ENCODE measurements at regions not wholly inside any gene's neighbourhood (a gene's known extent, or its start where the extent isn't known, plus 50 kb on each side); places are given as distances from the start of the nearest gene placed in this dataset.

DNA sequence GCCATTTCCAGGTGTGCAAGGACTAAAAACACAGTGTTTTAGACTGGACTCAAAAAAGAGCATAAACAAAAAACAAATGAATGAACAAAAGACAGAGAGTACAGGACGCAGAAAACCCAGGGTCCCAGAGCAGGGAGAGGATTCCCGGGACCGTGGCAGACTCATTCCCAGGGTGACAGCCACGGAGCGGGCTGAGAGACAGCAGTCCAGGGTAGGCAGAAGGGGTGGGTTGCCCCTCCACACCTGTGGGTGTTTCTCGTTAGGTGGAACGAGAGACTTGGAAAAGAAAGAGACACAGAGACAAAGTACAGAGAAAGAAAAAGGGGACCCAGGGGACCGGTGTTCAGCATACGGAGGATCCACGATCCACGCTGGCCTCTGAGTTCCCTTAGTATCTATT lies 273.4 kb downstream of the EIPR1 start:
- Histone ChIP-seq H3K4me3 (ENCODE audit: low read depth, low read length, poor library complexity, severe bottlenecking) (no peak overlapping the region), H3K27ac (ENCODE audit: low read depth, low read length, poor library complexity, severe bottlenecking) (no peak overlapping the region), H3F3A (ENCODE audit: insufficient read depth, low read length) (no peaks in the 10 kb centered on the region; the same call in 1 of the 2 replicates), H4K20me1 (ENCODE audit: insufficient read depth, low read length) (no peaks in the 10 kb centered on the region), H3K4me2 (ENCODE audit: low read length) (no peak overlapping the region), H3K9me2 (ENCODE audit: low read depth, low read length) (no peaks in the 10 kb centered on the region), H3K79me2 (ENCODE audit: insufficient read depth, low read length) (no peaks in the 10 kb centered on the region), H3K9me3 (ENCODE audit: low read length) (no peaks in the 10 kb centered on the region), H3K4me1 (ENCODE audit: insufficient read depth, low read length, severe bottlenecking) (peaks cover 15% of the 10 kb centered on the region), H2AFZ (ENCODE audit: low read length) (no peak overlapping the region), H3K27me3 (ENCODE audit: insufficient read depth, low read length) (no peaks in the 10 kb centered on the region), H3K9ac (ENCODE audit: low read length) (no peak overlapping the region), H3K36me3 (ENCODE audit: insufficient read depth, low read length) (no peaks in the 10 kb centered on the region)
- TF ChIP-seq, protein P1, sequence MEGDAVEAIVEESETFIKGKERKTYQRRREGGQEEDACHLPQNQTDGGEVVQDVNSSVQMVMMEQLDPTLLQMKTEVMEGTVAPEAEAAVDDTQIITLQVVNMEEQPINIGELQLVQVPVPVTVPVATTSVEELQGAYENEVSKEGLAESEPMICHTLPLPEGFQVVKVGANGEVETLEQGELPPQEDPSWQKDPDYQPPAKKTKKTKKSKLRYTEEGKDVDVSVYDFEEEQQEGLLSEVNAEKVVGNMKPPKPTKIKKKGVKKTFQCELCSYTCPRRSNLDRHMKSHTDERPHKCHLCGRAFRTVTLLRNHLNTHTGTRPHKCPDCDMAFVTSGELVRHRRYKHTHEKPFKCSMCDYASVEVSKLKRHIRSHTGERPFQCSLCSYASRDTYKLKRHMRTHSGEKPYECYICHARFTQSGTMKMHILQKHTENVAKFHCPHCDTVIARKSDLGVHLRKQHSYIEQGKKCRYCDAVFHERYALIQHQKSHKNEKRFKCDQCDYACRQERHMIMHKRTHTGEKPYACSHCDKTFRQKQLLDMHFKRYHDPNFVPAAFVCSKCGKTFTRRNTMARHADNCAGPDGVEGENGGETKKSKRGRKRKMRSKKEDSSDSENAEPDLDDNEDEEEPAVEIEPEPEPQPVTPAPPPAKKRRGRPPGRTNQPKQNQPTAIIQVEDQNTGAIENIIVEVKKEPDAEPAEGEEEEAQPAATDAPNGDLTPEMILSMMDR (IDR thresholded peaks at IDR 0.05; ENCODE audit: low read length): no peak

DNA sequence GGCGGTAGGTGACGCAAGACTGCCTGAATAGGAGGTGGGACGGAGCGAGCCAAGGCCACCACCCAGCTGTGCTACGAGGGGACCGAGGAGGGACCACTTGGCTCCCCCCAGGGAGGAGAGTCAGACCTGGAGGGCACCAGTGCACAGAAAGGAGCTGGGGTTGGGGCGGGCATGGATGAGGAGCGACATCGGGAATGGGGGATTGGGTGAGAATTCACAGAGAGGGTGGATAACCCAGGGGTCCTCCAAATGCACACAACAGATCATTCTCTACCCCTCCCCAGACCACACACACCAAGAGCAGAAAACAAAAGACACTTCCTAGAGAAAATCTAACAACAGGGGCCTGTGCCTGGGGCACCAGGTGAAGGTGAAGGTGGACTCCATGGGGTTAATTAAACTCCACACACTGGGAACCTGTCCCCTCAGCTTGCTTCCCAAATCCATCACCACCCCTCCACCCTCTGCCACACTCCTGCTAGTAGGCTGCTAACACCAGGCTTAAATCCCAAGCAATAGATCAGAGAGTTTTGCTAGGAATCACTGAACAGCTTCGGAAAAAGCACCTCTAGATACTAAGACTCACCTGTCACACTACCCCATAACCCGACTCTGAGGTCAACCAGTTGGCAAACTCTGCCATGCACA lies 274.6 kb downstream of the EIPR1 start:
- no peaks in the 10 kb centered on the region for H3K27me3 ChIP-seq (ENCODE audit: insufficient read depth, low read length)
- no peak overlapping the region for H3K4me3 ChIP-seq (ENCODE audit: low read depth, low read length, poor library complexity, severe bottlenecking)
- H3K9me3 ChIP-seq (ENCODE audit: low read length): no peaks in the 10 kb centered on the region
- no peak overlapping the region for H3K27ac ChIP-seq (ENCODE audit: low read depth, low read length, poor library complexity, severe bottlenecking)
- H3K9ac ChIP-seq (ENCODE audit: low read length): no peak overlapping the region
- TF ChIP-seq EZH2 (IDR thresholded peaks at IDR 0.05; ENCODE audit: borderline replicate concordance, low read length): no peak
- TF ChIP-seq, protein P1 (IDR thresholded peaks at IDR 0.05; ENCODE audit: low read length): no peak
- no peaks in the 10 kb centered on the region; the same call in 1 of the 2 replicates for H3F3A ChIP-seq (ENCODE audit: insufficient read depth, low read length)
- no peak overlapping the region for H3K4me2 ChIP-seq (ENCODE audit: low read length)
- peaks cover 15% of the 10 kb centered on the region for H3K4me1 ChIP-seq (ENCODE audit: insufficient read depth, low read length, severe bottlenecking)
- no peaks in the 10 kb centered on the region for H3K9me2 ChIP-seq (ENCODE audit: low read depth, low read length)
- H3K36me3 ChIP-seq (ENCODE audit: insufficient read depth, low read length): no peaks in the 10 kb centered on the region
- H2AFZ ChIP-seq (ENCODE audit: low read length): no peak overlapping the region
- H3K79me2 ChIP-seq (ENCODE audit: insufficient read depth, low read length): no peaks in the 10 kb centered on the region
- H4K20me1 ChIP-seq (ENCODE audit: insufficient read depth, low read length): no peaks in the 10 kb centered on the region

DNA sequence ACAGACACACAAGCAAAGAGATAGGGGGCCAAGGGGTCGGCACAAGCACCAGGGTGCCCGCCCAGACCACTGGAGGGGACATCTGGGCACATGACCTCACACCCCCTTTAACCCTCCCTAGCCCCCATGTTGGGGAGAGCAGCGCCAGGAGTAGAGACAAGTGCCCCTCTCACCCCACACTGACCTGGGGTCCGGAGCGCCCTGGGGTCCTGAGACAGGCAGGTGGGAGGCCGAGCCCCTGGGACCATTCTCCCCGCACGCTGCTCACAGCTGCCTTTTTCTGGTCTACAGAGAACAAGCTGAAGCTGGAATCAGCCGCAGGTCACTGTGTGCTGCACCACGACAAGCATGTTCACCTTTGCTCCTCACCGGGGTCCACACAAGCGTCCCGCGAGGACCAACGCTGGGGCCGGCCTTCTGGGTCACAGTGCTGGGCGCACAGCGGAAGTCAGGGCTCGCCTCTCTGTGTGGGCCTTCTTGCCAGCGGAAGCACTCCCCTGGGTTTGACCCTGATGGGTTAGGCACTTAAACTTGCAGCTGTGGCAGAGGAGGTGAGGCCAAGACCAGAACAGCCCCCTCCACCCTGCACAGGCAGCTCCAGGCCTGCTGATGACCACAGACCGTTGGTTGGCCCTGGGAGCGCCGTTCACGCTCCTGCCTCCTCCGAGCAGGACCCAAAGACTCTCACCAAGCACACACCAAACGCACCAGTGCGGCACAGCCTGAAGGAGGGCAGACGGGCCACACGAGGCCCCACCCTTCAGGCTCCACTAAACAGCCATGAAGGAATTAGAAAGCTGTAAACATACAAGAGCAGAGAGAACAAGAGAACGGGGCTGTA lies 275.3 kb downstream of the EIPR1 start:
- no peaks in the 10 kb centered on the region for H3K9me2 ChIP-seq (ENCODE audit: low read depth, low read length)
- H3K4me1 ChIP-seq (ENCODE audit: insufficient read depth, low read length, severe bottlenecking): peaks cover 15% of the 10 kb centered on the region
- no peaks in the 10 kb centered on the region for H4K20me1 ChIP-seq (ENCODE audit: insufficient read depth, low read length)
- H3K27ac ChIP-seq (ENCODE audit: low read depth, low read length, poor library complexity, severe bottlenecking): no peak overlapping the region
- no peak overlapping the region for H3K4me2 ChIP-seq (ENCODE audit: low read length)
- no peak overlapping the region for H2AFZ ChIP-seq (ENCODE audit: low read length)
- H3K36me3 ChIP-seq (ENCODE audit: insufficient read depth, low read length): no peaks in the 10 kb centered on the region
- no peaks in the 10 kb centered on the region; the same call in 1 of the 2 replicates for H3F3A ChIP-seq (ENCODE audit: insufficient read depth, low read length)
- TF ChIP-seq EZH2 (IDR thresholded peaks at IDR 0.05; ENCODE audit: borderline replicate concordance, low read length): no peak
- TF ChIP-seq, protein P1 (IDR thresholded peaks at IDR 0.05; ENCODE audit: low read length): no peak
- no peak overlapping the region for H3K9ac ChIP-seq (ENCODE audit: low read length)
- H3K9me3 ChIP-seq (ENCODE audit: low read length): no peaks in the 10 kb centered on the region
- no peaks in the 10 kb centered on the region for H3K27me3 ChIP-seq (ENCODE audit: insufficient read depth, low read length)
- H3K4me3 ChIP-seq (ENCODE audit: low read depth, low read length, poor library complexity, severe bottlenecking): no peak overlapping the region
- H3K79me2 ChIP-seq (ENCODE audit: insufficient read depth, low read length): no peaks in the 10 kb centered on the region
